ENCODE measurements at regions not wholly inside any gene's neighbourhood (a gene's known extent, or its start where the extent isn't known, plus 50 kb on each side); places are given as distances from the start of the nearest gene placed in this dataset.
A peak's percentile ranks its signal among the peaks of the same experiment; 100 is the strongest.

DNA sequence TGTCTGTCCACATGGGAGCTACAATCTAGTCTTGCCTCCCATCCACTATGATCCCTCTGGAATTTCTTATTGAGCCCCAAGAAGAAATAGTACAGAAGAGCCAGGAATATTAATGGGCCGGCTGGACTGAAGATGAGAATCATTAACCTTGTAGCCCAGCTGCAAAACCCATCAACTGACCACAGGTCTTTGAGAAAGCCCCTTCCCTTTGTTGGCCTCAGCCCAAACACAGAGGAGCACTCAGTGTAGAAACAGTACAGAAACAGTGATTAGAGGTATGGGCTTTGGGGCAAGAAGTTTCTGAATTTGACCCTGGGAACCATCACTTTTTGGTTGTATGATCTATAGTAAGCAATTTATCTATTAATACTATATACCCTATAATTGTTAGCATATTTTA is 76.8 kb upstream of the RAB40AL start:
- H3K9me3 ChIP-seq = no peaks in the 10 kb centered on the region
- no peak overlapping the region for H3K27ac ChIP-seq
- no peaks in the 10 kb centered on the region for H3K27me3 ChIP-seq
- no peak overlapping the region for H3K4me3 ChIP-seq
- H3K36me3 ChIP-seq = peaks cover 0 to 7% of the 10 kb centered on the region in 2 donors
- TF ChIP-seq POLR2AphosphoS5 (IDR thresholded peaks at IDR 0.05) = no peak
- TF ChIP-seq, protein P1, sequence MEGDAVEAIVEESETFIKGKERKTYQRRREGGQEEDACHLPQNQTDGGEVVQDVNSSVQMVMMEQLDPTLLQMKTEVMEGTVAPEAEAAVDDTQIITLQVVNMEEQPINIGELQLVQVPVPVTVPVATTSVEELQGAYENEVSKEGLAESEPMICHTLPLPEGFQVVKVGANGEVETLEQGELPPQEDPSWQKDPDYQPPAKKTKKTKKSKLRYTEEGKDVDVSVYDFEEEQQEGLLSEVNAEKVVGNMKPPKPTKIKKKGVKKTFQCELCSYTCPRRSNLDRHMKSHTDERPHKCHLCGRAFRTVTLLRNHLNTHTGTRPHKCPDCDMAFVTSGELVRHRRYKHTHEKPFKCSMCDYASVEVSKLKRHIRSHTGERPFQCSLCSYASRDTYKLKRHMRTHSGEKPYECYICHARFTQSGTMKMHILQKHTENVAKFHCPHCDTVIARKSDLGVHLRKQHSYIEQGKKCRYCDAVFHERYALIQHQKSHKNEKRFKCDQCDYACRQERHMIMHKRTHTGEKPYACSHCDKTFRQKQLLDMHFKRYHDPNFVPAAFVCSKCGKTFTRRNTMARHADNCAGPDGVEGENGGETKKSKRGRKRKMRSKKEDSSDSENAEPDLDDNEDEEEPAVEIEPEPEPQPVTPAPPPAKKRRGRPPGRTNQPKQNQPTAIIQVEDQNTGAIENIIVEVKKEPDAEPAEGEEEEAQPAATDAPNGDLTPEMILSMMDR (IDR thresholded peaks at IDR 0.05) = no peak
- no peak for TF ChIP-seq EP300 (IDR thresholded peaks at IDR 0.05)
- TF ChIP-seq POLR2A (IDR thresholded peaks at IDR 0.05) = no peak
- no peak for ATAC-seq
- WGBS, 2 donors (ENCODE audit: low coverage in 1 of 2) = 100% methylated on average over 1 of the region's 1 CpG; no CpG with 5 or more reads in 1 of the 2 donors
- H3K4me1 ChIP-seq = no peaks in the 10 kb centered on the region

DNA sequence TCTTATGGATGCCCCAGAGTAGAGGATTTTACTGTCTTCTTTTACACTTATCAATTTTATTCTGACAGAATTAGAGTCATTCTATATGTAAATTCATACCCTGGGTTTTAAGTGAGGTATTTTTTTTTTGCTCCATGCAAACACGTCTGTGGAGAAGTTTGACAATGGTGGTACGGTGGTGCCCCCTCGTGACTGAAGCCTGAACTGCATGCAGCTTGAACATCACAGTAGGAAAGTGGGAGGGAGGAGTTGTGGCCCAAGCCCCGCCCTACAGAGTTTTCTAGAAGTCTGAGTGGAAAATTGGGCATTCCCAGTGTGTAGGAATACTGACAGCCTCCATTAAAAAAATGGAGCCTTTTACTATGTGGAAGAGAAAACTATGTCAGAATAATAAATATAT is 73.3 kb upstream of the RAB40AL start:
- WGBS, 2 donors (ENCODE audit: low coverage in 1 of 2) = 0% methylated on average over 3 to 4 of the region's 4 CpGs
- ATAC-seq = peak; percentile 83
- TF ChIP-seq, protein P1 (IDR thresholded peaks at IDR 0.05) = peak; percentile 68 to 89 (median 74)
- no peak for TF ChIP-seq POLR2AphosphoS5 (IDR thresholded peaks at IDR 0.05)
- Histone ChIP-seq H3K4me3 (no peak overlapping the region), H3K36me3 (peaks cover 0 to 13% of the 10 kb centered on the region in 2 donors), H3K27ac (no peak overlapping the region), H3K9me3 (no peaks in the 10 kb centered on the region), H3K4me1 (no peaks in the 10 kb centered on the region), H3K27me3 (no peaks in the 10 kb centered on the region)

DNA sequence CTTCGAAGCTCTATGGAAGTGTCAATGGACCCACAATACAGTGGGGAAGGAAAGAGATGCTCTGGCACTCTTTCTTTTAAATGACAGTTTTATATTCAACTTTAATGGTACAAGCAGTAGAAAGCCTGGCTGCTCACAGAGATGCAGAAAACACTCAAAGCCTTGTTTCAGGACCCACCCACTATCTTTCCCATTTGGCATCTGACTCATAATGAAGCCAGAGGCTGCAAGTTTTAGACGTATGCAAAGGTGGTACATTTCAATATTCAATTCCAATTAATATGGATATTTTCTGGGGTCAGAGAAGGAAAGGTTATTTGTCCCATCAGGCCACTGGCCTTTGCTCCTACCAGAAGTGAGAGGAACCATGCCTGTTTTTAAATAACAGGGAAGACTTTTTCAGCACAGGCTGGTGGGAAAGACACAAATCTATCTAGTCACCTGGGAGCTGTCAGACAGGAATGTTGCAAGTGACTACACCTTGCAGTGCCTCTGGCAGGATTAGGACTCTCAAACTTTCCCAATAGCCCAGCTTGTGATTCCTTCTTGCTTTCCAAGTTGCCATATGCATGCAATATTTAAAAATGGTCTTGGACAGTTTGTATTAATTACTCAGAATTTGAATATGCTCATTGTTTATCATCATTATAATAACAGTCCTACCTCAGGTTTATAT is 70.0 kb upstream of the RAB40AL start:
- Histone ChIP-seq H3K4me1 (no peaks in the 10 kb centered on the region), H3K9me3 (no peaks in the 10 kb centered on the region), H3K4me3 (no peak overlapping the region), H3K36me3 (peaks cover 0 to 13% of the 10 kb centered on the region in 2 donors), H3K27me3 (no peaks in the 10 kb centered on the region), H3K27ac (no peak overlapping the region)
- TF ChIP-seq EP300 (IDR thresholded peaks at IDR 0.05) (no peak), POLR2AphosphoS5 (IDR thresholded peaks at IDR 0.05) (no peak), POLR2A (IDR thresholded peaks at IDR 0.05) (no peak)
- TF ChIP-seq, protein P1 (IDR thresholded peaks at IDR 0.05) = no peak
- 73 to 79% methylated on average over 2 of the region's 2 CpGs for WGBS, 2 donors (ENCODE audit: low coverage in 1 of 2)
- ATAC-seq = no peak

DNA sequence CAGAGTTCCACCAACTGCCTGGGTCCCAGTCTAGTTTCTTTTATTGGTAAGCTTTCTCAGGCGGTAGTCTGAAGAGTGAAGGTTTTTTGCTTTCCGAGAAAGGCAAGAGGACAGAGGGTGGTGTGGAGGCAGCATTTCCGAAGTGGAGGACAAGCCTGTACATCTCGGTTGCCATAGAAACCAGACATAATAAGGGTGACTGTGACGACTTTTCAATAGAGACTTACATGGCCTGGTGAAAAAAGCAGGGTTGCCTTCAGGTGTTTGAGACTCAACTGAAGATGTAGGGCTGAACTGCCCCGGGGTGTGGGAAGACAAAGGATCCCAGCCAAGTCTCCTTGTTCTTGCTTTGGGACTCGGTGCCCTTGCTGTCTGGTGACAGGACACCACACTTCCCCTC is 53.6 kb upstream of the RAB40AL start:
- H3K27me3 ChIP-seq = no peaks in the 10 kb centered on the region
- no peak overlapping the region for H3K27ac ChIP-seq
- TF ChIP-seq EP300 (IDR thresholded peaks at IDR 0.05) (no peak), POLR2AphosphoS5 (IDR thresholded peaks at IDR 0.05) (no peak), POLR2A (IDR thresholded peaks at IDR 0.05) (no peak)
- TF ChIP-seq, protein P1 (IDR thresholded peaks at IDR 0.05) = no peak
- H3K4me1 ChIP-seq = no peaks in the 10 kb centered on the region
- ATAC-seq = no peak
- H3K4me3 ChIP-seq = no peak overlapping the region
- peaks cover 0 to 27% of the 10 kb centered on the region in 2 donors for H3K36me3 ChIP-seq
- 70% methylated on average over 5 of the region's 7 CpGs; no CpG with 5 or more reads in 1 of the 2 donors for WGBS, 2 donors (ENCODE audit: low coverage in 1 of 2)
- H3K9me3 ChIP-seq = no peaks in the 10 kb centered on the region
